ENCODE measurements at regions not wholly inside any gene's neighbourhood (a gene's known extent, or its start where the extent isn't known, plus 50 kb on each side); places are given as distances from the start of the nearest gene placed in this dataset.

- no peak for DNase-seq
Observed at GRCh38 chr22:48974443-48975315, 853.0 kb downstream of the BRD1 start.

DNA sequence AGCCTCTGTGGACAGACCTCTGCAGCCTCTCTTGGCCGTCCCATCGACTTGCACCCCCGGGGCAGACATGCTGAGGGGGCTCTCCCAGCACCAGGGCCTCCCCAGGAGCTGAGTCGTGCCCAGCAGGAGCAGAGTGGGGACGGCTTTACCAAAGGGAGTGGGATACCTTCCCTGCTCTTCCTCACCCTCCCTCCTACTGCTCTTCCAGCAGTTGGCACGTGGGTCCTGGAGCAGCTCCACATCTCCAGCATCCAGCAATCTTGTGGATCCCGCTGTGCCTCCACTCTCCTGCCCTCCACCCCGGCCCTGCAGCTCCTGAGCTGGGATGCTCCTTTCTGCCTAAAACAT, 854.0 kb downstream of the BRD1 start:
- no peak for DNase-seq

- DNase-seq, result no peak
Observed at GRCh38 chr22:48972979-48973693, 854.5 kb downstream of the BRD1 start.

DNA sequence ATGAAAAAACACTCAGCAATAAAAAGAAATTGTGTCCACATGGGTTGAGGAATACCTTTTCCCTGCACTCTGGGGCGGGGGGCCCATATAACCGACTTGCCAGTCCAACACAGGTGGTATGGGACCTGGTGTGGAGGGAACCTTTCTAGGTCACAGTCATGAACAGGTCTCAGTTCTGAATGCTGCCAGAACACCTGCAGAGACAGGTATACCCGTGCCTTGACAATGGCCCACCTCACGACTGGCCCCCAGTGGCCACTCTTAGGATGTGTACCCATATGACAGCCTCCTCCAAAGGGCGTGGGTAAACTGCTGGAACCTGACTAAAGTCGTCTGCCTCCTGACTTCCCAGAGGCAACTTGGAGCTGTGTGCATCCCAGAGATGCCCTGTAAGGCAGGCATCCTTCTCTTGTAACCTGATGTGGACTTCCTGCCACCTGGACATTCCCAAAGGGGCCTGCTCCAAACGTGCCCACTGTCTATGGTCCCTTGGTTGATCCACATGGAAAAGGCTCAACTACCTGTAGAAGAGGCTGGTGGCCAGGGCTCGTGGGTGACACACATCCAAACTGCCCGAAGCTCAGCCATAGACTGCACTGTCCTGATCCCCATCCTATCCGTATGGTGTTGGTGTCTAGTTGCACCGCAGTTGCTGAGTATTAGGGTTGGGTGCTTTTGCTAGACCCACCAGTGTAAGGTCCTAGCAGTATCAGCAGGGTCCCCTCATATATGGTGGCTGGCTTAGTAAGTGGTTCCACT, 859.3 kb downstream of the BRD1 start:
- DNase-seq, result no peak

- no peak for DNase-seq
Observed at GRCh38 chr22:48963405-48963804, 864.3 kb downstream of the BRD1 start.

DNA sequence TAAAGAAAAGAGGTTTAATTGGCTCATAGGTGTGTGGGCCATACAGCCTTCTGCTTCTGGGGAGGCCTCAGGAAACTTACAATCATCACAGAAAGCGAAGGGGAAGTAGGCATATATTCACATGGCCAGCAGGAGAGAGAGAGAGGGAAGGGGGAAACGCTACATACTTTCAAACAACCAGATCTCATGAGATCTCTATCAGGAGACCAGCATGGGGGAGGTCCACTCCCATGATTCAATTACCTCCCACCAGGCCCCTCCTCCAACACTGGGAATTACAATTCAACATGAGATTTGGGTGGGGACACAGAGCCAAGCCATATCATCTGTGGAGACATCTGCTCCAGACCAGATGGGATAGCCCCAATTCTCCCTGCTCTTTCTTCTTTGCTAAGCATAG, 866.0 kb downstream of the BRD1 start:
- DNase-seq, result no peak

GRCh38 chr22:48960980-48961660, 866.6 kb downstream of the BRD1 start:
- DNase-seq, result no peak

- DNase-seq, result no peak
Observed at GRCh38 chr22:48960576-48960975, 867.1 kb downstream of the BRD1 start.

DNA sequence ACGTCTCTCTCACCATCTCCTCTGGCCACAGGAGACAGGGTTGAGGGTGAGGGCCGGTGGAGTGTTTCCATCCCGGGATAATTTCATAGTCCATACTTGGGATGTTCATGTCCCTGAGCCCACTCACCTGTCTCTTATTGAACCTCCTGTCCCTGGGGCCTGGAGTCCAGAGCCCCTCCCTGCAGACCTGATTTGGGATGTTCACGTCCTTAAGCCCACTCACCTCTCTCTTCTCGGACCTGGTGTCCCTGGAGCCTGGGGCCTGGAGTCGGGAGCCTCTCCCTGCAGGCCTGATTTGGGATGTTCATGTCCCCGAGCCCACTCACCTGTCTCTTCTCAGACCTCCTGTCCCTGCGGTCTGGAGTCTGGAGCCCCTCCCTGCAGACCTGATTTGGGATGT, 868.2 kb downstream of the BRD1 start:
- DNase-seq, result no peak

DNA sequence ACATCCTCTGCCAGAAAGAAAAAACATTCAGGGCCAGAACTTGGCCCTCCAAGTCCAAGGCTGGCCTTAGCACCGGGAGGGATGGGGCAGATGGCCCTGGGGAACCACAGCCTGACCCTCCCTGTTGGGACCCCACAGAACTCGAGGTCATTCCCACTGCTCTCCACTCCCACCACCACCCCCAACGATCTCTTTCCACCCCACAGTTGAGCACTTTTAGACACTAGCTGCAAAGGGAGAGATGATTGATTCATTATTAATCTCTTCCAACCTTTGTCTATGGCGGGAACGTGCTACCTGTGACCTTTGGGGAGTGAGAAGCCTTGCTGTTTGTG, 869.7 kb downstream of the BRD1 start:
- DNase-seq, result no peak

DNA sequence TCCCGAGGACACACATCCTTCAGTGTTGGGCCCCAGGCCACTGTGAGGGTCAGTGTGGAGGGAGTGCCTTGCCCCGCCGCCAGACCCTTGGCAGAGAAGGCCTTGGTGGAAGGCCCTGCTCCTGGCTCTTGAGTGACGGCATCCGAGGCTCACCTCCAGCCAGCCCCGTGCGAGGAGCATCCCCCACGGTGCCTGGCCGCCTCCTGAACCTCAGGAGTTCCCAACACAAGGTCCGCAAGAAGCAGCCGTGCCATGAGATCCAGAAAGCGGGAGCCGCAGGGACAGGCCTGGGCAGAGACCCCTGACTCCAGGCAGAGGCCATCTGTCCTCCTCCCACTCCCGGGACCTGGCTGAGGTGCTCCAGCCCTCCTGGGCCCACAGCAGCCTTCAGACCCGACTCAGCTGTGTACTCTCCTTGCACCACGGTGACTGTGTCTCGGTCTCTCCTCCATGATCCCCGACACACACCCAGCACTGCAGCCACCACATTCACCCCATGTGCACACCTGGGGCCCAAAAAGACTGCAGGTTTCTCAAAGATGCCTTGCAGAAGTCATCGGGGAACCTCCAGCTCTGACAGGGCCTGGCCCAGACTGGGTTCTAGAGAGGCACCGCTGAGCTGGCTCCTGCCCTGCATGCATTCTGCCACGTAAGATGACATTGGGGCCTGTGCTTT, 870.2 kb downstream of the BRD1 start:
- DNase-seq, result no peak

DNA sequence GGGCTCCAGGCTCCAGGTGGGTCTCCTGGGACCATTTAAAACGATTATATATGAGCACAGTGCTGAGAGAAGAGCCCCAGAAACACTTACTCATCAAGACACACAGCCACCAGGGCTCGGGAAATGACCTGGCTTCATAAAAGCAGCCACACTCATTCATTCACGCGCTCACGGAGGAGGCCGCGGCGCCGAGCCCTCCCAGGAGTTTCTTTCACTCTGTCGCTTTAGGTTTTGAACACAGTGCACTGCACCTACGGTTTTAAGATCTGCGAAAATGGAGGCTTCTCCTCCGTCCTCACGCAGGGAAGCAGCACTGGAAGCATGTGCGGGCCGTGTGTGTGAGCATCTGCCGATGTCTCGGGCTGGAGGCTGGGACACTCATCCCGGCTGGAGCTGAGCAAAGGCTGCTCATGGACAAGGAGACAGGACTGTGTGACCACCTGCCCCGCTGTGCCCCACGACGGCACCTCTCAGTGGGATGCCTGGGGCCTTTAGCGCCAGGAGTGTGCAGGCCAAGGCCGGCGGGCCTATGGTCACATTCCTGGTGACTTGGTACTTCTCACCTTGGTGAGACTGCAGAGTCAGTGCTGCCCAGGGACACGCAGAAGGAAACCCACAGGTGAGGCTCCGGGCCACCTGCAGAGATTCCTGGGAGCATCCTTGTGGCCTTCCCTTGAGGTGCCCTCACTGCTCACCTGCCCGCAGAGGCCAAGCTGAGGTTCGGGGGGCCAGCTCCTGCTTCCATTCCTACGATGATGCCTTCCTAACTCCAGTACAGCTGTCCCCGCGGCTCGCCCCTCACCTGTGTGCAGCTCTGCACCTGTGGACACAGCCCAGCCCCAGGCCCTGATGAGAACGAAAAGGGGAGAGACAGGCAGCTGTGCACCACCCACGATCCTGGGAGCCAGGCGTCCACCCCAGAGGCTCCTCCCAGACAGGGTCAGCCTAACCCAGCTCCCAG, 872.0 kb downstream of the BRD1 start:
- DNase-seq, result no peak

DNA sequence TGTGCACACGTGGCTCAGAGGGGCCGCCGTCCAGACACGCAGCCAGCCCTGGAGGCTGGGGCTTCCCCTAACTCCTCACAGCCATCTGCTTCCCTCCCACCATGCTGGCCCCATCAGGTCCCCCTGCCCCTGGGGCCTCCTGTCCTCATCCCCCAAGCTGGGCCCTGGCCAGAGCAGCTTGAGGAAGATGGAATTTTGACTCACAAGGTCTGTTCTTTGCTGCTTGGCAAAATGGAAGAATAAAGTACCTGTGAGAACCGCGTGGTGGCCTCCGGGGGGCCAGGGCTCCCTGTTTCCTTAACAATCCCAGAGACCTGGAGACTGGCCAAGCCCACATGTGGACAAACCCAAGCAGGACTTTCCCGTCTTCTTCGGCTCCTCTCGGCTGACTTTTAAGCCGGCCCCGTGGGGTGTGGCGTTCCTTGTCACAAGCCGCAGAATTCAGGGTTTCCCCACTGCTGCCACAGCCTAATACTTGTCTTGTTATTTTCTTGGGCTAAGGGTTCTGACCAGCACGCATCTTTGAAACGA, 872.8 kb downstream of the BRD1 start:
- DNase-seq, result no peak

- DNase-seq, result no peak
Observed at GRCh38 chr22:48953830-48954229, 873.8 kb downstream of the BRD1 start.

DNA sequence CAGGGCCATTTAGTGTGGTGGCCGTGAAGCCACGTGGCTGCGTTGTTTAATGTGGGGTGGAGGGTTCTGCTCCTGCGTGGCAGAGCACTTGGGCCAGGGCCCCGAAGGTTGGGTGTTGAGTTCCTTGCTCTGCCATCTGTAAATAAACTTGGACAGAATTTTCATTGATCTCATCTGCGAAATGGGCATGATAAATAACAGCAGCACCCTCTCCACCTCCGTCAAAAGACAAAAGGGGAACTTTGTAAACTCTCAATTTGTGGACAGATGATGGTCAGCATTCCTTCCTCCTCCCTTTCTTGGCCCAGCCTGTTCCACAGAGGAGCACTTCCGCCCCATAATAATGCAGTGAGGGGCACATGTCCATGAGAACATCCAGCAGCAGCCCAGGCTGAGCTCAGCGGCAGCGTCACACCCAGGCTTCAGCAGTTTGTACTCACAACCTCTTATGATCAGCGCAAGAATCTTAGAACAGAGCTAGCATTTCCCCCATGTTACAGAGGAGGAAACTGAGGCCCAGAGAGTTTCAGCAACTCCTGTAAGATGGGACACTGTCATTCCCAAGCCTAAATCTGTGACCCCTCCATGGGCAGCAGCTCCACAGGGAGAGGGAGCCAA, 874.5 kb downstream of the BRD1 start:
- DNase-seq, result no peak

DNA sequence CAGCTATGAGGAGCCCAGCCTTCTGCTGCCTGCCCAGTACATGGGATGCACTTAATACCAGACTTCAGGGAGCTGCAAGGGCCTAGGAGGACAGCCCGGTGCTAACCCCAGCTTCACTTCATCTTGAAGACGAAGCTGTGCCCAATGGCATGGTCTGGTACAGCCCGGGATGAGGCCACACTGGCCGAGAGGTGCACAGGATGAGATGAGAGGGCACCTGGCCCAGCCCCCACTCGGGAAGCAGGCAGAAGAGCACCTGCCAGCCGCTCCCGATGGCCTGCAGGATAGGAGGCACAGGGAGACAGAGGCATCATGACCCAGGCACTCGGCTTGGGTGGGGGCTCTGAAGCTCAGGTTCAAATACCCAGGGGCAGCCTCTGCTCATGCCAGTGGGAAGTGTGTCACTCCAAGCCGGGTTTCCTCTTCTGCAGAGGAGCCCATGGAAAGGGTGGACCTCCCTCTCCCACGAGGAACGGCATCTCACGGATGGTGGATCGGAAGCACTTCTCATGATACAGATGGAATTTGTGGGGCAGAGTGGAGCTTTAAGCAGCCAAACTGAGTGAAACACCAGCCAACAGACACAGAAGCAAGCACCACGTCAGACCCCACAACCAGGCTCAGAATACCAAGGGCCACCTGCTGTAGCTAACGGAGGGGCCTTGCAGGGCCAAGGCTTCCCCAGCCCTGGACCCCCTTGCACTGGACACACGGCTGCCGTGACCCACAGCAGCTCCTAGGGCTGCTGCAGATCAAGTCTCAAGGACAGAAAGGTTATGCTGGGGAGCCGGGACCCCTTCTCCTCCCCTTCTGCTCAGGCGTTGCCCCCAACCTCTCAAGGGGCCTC, 875.2 kb downstream of the BRD1 start:
- DNase-seq, result no peak

DNA sequence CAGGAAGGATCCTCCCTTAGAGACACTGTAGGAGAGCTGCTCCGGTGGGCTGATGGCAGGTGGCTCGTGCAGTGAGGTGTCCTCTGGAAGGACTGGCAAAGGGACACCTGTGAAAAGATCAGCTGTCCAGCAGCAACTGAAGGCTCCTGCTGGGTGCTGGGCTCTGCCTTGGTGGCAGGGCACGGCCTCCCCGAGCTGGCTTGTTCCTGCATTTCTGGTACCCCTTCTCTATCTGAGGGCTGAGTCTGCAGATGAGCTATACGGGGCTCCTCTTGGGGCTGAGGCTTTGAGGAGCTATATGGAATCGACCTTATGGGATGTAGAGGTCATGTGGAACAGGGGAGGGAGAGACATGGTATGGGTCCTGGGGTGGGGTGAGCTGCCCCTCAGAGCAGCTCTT, 875.8 kb downstream of the BRD1 start:
- no peak for DNase-seq

GRCh38 chr22:48950151-48950915, 877.3 kb downstream of the BRD1 start:
- DNase-seq, result no peak
